ENCODE measurements at regions not wholly inside any gene's neighbourhood (a gene's known extent, or its start where the extent isn't known, plus 50 kb on each side); places are given as distances from the start of the nearest gene placed in this dataset.

DNA sequence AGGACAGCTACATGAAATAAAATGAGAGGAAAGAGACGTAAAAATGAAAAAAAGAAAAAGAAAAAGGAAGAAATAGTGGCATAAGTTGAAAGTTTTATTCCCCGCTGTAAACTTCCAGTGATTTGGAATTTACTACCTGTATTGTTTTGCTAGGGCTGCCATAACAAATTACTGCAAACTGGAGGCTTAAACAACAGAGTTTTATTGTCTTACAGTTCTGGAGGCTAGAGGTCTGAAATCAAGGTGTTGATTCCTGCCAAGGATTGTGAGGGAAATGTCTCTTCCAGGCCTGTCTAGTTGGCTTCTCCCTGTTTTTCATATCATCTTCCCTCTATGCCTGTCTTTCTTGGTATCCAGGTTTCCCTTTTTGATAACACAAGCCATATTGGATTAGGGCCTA lies 119.4 kb upstream of the PACRGL start:
- no peak for TF ChIP-seq CUX1 (CRISPR knock-in tag; IDR thresholded peaks at IDR 0.05)
- no peak for TF ChIP-seq KAT2B (IDR thresholded peaks at IDR 0.05; ENCODE audit: low read depth, low read length)
- TF ChIP-seq EZH2 (IDR thresholded peaks at IDR 0.05; ENCODE audit: borderline replicate concordance, low read depth, low read length): no peak
- no peak for TF ChIP-seq TCF3 (CRISPR knock-in tag; IDR thresholded peaks at IDR 0.05)
- no peak for TF ChIP-seq CBFB (CRISPR knock-in tag; IDR thresholded peaks at IDR 0.05)
- no peak for TF ChIP-seq TGIF2 (CRISPR knock-in tag; IDR thresholded peaks at IDR 0.05)
- no peak for TF ChIP-seq REST (IDR thresholded peaks at IDR 0.05; ENCODE audit: borderline replicate concordance)
- TF ChIP-seq REST (CRISPR knock-in tag; IDR thresholded peaks at IDR 0.05; ENCODE audit: low read depth): no peak
- no peak for TF ChIP-seq POLR2B (IDR thresholded peaks at IDR 0.05; ENCODE audit: low read depth, partially characterized antibody)
- TF ChIP-seq TBL1XR1 (IDR thresholded peaks at IDR 0.05; ENCODE audit: low read length in 2 of 2): no peak
